MM.1S (cell line): ENCODE measurements at regions not wholly inside any gene's neighbourhood (a gene's known extent, or its start where the extent isn't known, plus 50 kb on each side); places are given as distances from the start of the nearest gene placed in this dataset.

Experiments used
- DNase-seq: peaks from one replicate; pipeline ENCODE4 v3.0.0-alpha.2; 2015
- H2AFZ ChIP-seq: fragments of 300-600 bp; sonication (generic); 2 replicates; pipeline ENCODE4 v1.6.0; 2016; ENCODE audit warnings: antibody characterized with exemption, low read length
- H3F3A ChIP-seq: fragments of 300-600 bp; sonication (generic); 2 replicates; pipeline ENCODE4 v1.6.1; 2016; ENCODE audit warnings: mild to moderate bottlenecking, antibody characterized with exemption, low read length, moderate library complexity, mixed read lengths; ENCODE audit not compliant: insufficient read depth
- H3K27ac ChIP-seq: fragments of 300-600 bp; sonication (generic); 2 replicates; pipeline ENCODE4 v1.5.1; 2016; ENCODE audit warnings: mild to moderate bottlenecking, low read length
- H3K27me3 ChIP-seq: fragments of 300-600 bp; sonication (generic); replicated peaks from 2 replicates; pipeline ENCODE4 v1.6.0; 2016; ENCODE audit warnings: low read length; ENCODE audit not compliant: insufficient read depth
- H3K36me3 ChIP-seq: fragments of 300-600 bp; sonication (generic); replicated peaks from 2 replicates; pipeline ENCODE4 v1.6.1; 2016; ENCODE audit warnings: mild to moderate bottlenecking, low read length, mixed read lengths; ENCODE audit not compliant: insufficient read depth
- H3K4me1 ChIP-seq: fragments of 300-600 bp; sonication (generic); 2 replicates; pipeline ENCODE4 v1.6.1; 2016; ENCODE audit warnings: low read length, mixed read lengths
- H3K4me2 ChIP-seq: fragments of 300-600 bp; sonication (generic); 2 replicates; pipeline ENCODE4 v1.6.0; 2016; ENCODE audit warnings: low read depth, low read length
- H3K4me3 ChIP-seq: fragments of 300-600 bp; sonication (generic); 2 replicates; pipeline ENCODE4 v1.5.1; 2016; ENCODE audit warnings: low read length, mixed read lengths
- H3K79me2 ChIP-seq: fragments of 300-600 bp; sonication (generic); 2 replicates; pipeline ENCODE4 v1.6.1; 2016; ENCODE audit warnings: mixed run types, low read length, mixed read lengths
- H3K9ac ChIP-seq: fragments of 300-600 bp; sonication (generic); 2 replicates; pipeline ENCODE4 v1.6.1; 2016; ENCODE audit warnings: low read length, mixed read lengths
- H3K9me2 ChIP-seq: fragments of 300-600 bp; sonication (generic); replicated peaks from 2 replicates; pipeline ENCODE4 v1.6.1; 2016; ENCODE audit warnings: mild to moderate bottlenecking, low read length, mixed read lengths; ENCODE audit not compliant: insufficient read depth
- H3K9me3 ChIP-seq: fragments of 300-600 bp; sonication (generic); replicated peaks from 2 replicates; pipeline ENCODE4 v1.6.1; 2016; ENCODE audit warnings: mild to moderate bottlenecking, low read length, mixed read lengths; ENCODE audit not compliant: insufficient read depth
- H4K20me1 ChIP-seq: fragments of 300-600 bp; sonication (generic); 2 replicates; pipeline ENCODE4 v1.6.1; 2016; ENCODE audit warnings: mild to moderate bottlenecking, low read length, moderate library complexity, mixed read lengths; ENCODE audit not compliant: insufficient read depth
- CTCF ChIP-seq: fragments of 300-600 bp; sonication (generic); IDR thresholded peaks from 2 replicates; pipeline ENCODE4 v1.5.1; 2016; ENCODE audit warnings: antibody characterized with exemption, low read length, mixed read lengths
- EZH2 ChIP-seq: fragments of 300-600 bp; sonication (generic); optimal IDR thresholded peaks from 2 replicates; pipeline ENCODE3; 2017; ENCODE audit warnings: low read depth, mild to moderate bottlenecking, antibody characterized with exemption, low read length, mixed read lengths
- EZH2phosphoT487 ChIP-seq: fragments of 300-600 bp; sonication (generic); IDR thresholded peaks from 2 replicates; pipeline ENCODE4 v1.6.1; 2018; ENCODE audit warnings: antibody characterized with exemption, low read length

GRCh38 chr12:53808023-53808705 is 56.4 kb upstream of the CISTR start:
- Histone ChIP-seq H3K9me2 (no peaks in the 10 kb centered on the region), H4K20me1 (no peaks in the 10 kb centered on the region), H3K27ac (no peak overlapping the region), H3K4me2 (no peak overlapping the region), H3F3A (no peaks in the 10 kb centered on the region), H3K4me3 (no peak overlapping the region), H3K27me3 (no peaks in the 10 kb centered on the region), H3K9ac (no peak overlapping the region), H3K9me3 (no peaks in the 10 kb centered on the region), H3K36me3 (no peaks in the 10 kb centered on the region), H3K79me2 (no peaks in the 10 kb centered on the region), H3K4me1 (peaks cover 2% of the 10 kb centered on the region; the same call in 1 of the 2 replicates), H2AFZ (no peak overlapping the region)
- DNase-seq: no peak
- TF ChIP-seq EZH2phosphoT487 (no peak), CTCF (no peak), EZH2 (no peak)

GRCh38 chr12:53809005-53809404 is 57.2 kb upstream of the CISTR start:
- Histone ChIP-seq H3K79me2 (no peaks in the 10 kb centered on the region), H4K20me1 (no peaks in the 10 kb centered on the region), H3K4me3 (no peak overlapping the region), H2AFZ (no peak overlapping the region), H3K4me2 (no peak overlapping the region), H3K27ac (no peak overlapping the region), H3K9me3 (no peaks in the 10 kb centered on the region), H3K4me1 (peaks cover 6% of the 10 kb centered on the region; the same call in 1 of the 2 replicates), H3K36me3 (no peaks in the 10 kb centered on the region), H3K27me3 (no peaks in the 10 kb centered on the region), H3K9me2 (no peaks in the 10 kb centered on the region), H3F3A (no peaks in the 10 kb centered on the region), H3K9ac (no peak overlapping the region)
- TF ChIP-seq CTCF: no peak
- no peak for TF ChIP-seq EZH2
- TF ChIP-seq EZH2phosphoT487: no peak
- DNase-seq: no peak

- no peaks in the 10 kb centered on the region for H3K36me3 ChIP-seq
Observed at GRCh38 chr12:53810950-53811349, 59.2 kb upstream of the CISTR start.

GRCh38 chr12:53811606-53812005 is 59.8 kb upstream of the CISTR start:
- Histone ChIP-seq H3K9ac (no peak overlapping the region), H2AFZ (no peak overlapping the region), H3K4me1 (peaks cover 6% of the 10 kb centered on the region; the same call in 1 of the 2 replicates), H3K4me2 (no peak overlapping the region), H3F3A (no peaks in the 10 kb centered on the region), H4K20me1 (no peaks in the 10 kb centered on the region), H3K79me2 (no peaks in the 10 kb centered on the region), H3K27ac (no peak overlapping the region), H3K36me3 (no peaks in the 10 kb centered on the region), H3K4me3 (no peak overlapping the region), H3K9me3 (no peaks in the 10 kb centered on the region), H3K27me3 (no peaks in the 10 kb centered on the region), H3K9me2 (no peaks in the 10 kb centered on the region)
- DNase-seq: no peak
- TF ChIP-seq CTCF (no peak), EZH2phosphoT487 (no peak), EZH2 (no peak)

More at GRCh38 chr12:53810950-53811349, 59.2 kb upstream of the CISTR start:
- Histone ChIP-seq H3F3A (no peaks in the 10 kb centered on the region), H3K9ac (no peak overlapping the region), H3K4me3 (no peak overlapping the region), H3K4me1 (peaks cover 6% of the 10 kb centered on the region; the same call in 1 of the 2 replicates), H4K20me1 (no peaks in the 10 kb centered on the region), H3K4me2 (no peak overlapping the region), H3K9me2 (no peaks in the 10 kb centered on the region), H3K79me2 (no peaks in the 10 kb centered on the region), H3K27ac (no peak overlapping the region), H3K9me3 (no peaks in the 10 kb centered on the region), H2AFZ (no peak overlapping the region), H3K27me3 (no peaks in the 10 kb centered on the region)
- TF ChIP-seq EZH2phosphoT487: no peak
- DNase-seq: no peak
